ENCODE measurements at regions not wholly inside any gene's neighbourhood (a gene's known extent, or its start where the extent isn't known, plus 50 kb on each side); places are given as distances from the start of the nearest gene placed in this dataset.

DNA sequence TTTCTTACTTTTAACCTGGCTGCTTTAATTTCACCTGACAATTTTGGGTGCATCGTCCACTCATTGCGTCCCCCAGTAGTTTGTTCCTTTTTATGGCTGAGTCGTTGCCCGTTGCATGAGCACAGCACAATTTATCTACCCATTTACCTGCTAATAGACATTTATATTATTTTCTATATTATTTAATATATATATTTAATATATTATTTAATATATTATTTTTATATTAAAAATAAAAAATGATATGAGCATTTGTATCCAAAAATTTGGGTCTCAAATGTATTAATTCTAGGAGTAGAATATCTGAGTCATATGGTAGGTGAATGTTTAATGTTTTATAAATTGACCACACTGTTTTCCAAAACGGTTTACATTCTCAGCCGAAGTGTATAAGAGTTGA, 300.2 kb downstream of the THBS2 start:
- TF ChIP-seq, protein P1, sequence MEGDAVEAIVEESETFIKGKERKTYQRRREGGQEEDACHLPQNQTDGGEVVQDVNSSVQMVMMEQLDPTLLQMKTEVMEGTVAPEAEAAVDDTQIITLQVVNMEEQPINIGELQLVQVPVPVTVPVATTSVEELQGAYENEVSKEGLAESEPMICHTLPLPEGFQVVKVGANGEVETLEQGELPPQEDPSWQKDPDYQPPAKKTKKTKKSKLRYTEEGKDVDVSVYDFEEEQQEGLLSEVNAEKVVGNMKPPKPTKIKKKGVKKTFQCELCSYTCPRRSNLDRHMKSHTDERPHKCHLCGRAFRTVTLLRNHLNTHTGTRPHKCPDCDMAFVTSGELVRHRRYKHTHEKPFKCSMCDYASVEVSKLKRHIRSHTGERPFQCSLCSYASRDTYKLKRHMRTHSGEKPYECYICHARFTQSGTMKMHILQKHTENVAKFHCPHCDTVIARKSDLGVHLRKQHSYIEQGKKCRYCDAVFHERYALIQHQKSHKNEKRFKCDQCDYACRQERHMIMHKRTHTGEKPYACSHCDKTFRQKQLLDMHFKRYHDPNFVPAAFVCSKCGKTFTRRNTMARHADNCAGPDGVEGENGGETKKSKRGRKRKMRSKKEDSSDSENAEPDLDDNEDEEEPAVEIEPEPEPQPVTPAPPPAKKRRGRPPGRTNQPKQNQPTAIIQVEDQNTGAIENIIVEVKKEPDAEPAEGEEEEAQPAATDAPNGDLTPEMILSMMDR (IDR thresholded peaks at IDR 0.05), result no peak
- TF ChIP-seq POLR2A (IDR thresholded peaks at IDR 0.05) (no peak), POLR2AphosphoS5 (IDR thresholded peaks at IDR 0.05) (no peak), EP300 (IDR thresholded peaks at IDR 0.05) (no peak)
